Ascending aorta (tissue), 2 donors: ENCODE measurements at regions not wholly inside any gene's neighbourhood (a gene's known extent, or its start where the extent isn't known, plus 50 kb on each side); places are given as distances from the start of the nearest gene placed in this dataset.

Experiments used
- DNase-seq, 2 donors: peaks; one replicate each; pipeline ENCODE4 v3.0.0-alpha.2; 2019; ENCODE audit warnings: low spot score in 2 of 2
- H3K27ac ChIP-seq, 2 donors: fragments of 200-600 bp; sonication (generic); one replicate each; pipeline ENCODE4 v1.5.1; 2016 to 2017; ENCODE audit warnings: mild to moderate bottlenecking in 1 of 2
- H3K27me3 ChIP-seq: fragments of 200-600 bp; sonication (generic); one replicate; pipeline ENCODE4 v1.5.1; 2017
- H3K36me3 ChIP-seq, 2 donors: fragments of 200-600 bp; sonication (generic); one replicate each; pipeline ENCODE4 v1.5.1; 2016
- H3K4me1 ChIP-seq, 2 donors: fragments of 200-600 bp; sonication (generic); one replicate each; pipeline ENCODE4 v1.5.1; 2016 to 2017; ENCODE audit warnings: mild to moderate bottlenecking in 1 of 2
- H3K4me3 ChIP-seq, 2 donors: fragments of 200-600 bp; sonication (generic); one replicate each; pipeline ENCODE4 v1.5.1; 2016 to 2017; ENCODE audit warnings: mild to moderate bottlenecking in 1 of 2
- H3K9me3 ChIP-seq, 2 donors: fragments of 200-600 bp; sonication (generic); one replicate each; pipeline ENCODE4 v1.5.1; 2016
- intact Hi-C: fragments of 100-400 bp; cut with DNase I; formaldehyde crosslinking; loops from one replicate; pipeline ENCODE4 v1.15.1; 2023
- TF ChIP-seq, protein P1 (sequence below), 3 experiments: fragments of 200-600 bp in 2 of 3; fragments of 450-650 bp in 1 of 3; sonication (generic) in 2 of 3; IDR thresholded peaks; one replicate each; pipeline ENCODE4 v1.5.1; 2016 to 2019; ENCODE audit warnings: antibody characterized with exemption in 3 of 3, mild to moderate bottlenecking in 1 of 3, moderate library complexity in 1 of 3

DNA sequence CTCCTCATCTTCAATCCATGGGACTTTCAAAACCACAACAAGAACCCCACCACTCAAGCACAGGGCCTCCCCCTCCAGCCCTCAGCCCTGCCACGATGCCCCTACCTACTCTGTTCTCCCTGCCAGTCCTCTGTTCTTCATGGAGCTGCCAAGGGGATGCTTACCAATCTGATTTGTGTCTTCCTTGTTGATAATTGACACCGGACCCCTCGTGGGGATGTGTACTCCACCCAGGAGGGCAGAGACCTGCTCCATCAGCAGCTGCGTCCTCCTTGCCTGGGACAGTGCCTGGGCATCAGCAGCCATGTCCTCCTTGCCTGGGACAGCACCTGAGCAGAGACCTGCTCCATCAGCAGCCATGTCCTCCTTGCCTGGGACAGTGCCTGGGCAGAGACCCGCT, 1489.2 kb downstream of the TBC1D22A start:
- Histone ChIP-seq H3K4me1 (no peaks in the 10 kb centered on the region), H3K27me3 (no peaks in the 10 kb centered on the region), H3K9me3 (no peaks in the 10 kb centered on the region), H3K4me3 (no peak overlapping the region), H3K36me3 (no peaks in the 10 kb centered on the region), H3K27ac (no peak overlapping the region)
- intact Hi-C loops: no loop called here
- DNase-seq: no peak
- TF ChIP-seq, protein P1, sequence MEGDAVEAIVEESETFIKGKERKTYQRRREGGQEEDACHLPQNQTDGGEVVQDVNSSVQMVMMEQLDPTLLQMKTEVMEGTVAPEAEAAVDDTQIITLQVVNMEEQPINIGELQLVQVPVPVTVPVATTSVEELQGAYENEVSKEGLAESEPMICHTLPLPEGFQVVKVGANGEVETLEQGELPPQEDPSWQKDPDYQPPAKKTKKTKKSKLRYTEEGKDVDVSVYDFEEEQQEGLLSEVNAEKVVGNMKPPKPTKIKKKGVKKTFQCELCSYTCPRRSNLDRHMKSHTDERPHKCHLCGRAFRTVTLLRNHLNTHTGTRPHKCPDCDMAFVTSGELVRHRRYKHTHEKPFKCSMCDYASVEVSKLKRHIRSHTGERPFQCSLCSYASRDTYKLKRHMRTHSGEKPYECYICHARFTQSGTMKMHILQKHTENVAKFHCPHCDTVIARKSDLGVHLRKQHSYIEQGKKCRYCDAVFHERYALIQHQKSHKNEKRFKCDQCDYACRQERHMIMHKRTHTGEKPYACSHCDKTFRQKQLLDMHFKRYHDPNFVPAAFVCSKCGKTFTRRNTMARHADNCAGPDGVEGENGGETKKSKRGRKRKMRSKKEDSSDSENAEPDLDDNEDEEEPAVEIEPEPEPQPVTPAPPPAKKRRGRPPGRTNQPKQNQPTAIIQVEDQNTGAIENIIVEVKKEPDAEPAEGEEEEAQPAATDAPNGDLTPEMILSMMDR (IDR thresholded peaks at IDR 0.05): no peak

DNA sequence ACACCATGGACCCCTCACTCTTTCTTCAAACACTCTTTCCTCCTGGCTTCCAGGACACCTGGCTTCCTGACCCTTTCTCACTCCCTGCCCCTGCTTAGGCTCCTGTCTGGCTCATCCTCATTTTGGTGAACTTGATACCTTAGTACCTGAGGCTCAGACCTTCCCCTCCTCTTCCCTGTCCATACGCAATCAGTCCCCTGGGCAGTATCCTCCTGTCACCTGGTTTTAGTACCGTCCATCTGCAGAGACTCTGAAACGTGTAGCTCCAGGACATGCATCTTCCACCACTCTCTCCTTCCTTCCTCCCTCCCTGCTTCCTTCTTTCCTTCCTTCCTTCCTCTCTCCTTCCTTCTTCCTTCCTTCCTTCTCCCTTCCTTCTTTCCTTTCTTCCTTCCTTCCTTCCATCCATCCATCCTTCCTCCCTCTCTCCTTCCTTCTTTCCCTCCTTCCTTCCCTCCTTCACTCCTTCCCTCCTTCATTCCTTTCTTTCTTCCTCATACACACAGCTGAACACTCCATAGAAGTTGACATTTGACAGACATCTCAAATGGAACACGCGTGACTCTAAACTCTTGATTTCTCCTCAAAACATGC, 1488.6 kb downstream of the TBC1D22A start:
- Histone ChIP-seq H3K4me3 (no peak overlapping the region), H3K9me3 (no peaks in the 10 kb centered on the region), H3K27ac (no peak overlapping the region), H3K27me3 (no peaks in the 10 kb centered on the region), H3K36me3 (no peaks in the 10 kb centered on the region), H3K4me1 (no peaks in the 10 kb centered on the region)
- intact Hi-C loops: no loop called here
- TF ChIP-seq, protein P1 (IDR thresholded peaks at IDR 0.05): no peak
- no peak for DNase-seq

DNA sequence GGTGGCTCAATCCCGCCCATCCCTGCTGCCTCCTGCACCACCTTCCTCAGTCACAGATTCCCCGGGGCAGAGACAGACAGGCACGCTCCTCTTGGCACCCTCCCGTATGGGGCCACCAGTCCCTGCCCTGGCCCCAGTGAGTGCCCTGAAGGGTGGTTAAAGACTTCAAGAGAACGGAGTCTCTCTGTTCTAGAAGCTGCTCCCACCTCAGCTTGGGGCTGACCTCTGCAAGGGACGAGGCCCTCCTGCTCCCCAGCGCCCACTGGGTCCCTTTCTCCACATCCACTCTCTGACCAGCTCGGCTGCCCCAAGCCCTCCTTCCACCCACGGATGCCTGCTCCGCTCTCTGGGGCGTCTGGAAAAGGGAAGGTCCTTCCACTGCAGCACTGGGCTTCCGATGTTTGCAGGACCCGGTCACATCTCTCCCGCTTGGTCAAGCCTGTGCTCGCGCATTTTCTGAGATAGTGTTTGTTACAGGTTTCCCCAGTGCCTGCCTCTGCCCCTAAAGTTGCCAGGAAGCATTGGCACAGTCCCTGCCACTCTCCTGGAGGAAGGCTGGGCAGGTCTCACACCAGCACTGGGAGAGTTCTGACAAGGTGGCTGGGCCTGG, 1487.9 kb downstream of the TBC1D22A start:
- H3K4me1 ChIP-seq: no peaks in the 10 kb centered on the region
- intact Hi-C loops: no loop called here
- H3K36me3 ChIP-seq: no peaks in the 10 kb centered on the region
- H3K9me3 ChIP-seq: no peaks in the 10 kb centered on the region
- no peak overlapping the region for H3K27ac ChIP-seq
- TF ChIP-seq, protein P1 (IDR thresholded peaks at IDR 0.05): no peak
- no peak for DNase-seq
- no peaks in the 10 kb centered on the region for H3K27me3 ChIP-seq
- no peak overlapping the region for H3K4me3 ChIP-seq

DNA sequence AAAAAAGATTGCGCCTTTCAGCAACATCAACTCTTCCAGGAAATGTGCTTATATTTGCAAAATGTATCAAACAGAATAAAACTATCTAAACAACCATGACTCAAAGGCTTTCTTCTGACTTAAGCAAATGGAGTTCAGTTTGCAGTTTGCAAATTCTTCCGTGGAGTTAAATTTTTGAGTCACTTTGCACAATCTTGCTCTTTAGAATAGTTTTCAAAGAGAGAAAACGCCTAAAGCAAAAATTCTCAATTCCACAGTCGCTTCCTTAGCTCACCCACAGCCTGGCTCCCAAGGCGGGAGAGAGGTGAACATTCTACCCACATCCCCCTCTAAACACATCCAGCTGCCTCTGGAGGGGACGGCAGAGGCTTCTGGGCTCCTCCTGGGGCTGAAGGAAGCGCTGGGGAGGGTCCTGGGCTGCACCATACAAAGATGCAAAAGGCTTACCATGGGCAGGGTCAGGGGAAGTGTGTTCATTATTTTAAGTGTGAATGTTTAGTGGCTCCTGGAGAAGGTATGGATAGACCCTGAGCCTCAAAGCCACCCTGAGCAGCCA, 1487.3 kb downstream of the TBC1D22A start:
- intact Hi-C loops: no loop called here
- Histone ChIP-seq H3K36me3 (no peaks in the 10 kb centered on the region), H3K27me3 (no peaks in the 10 kb centered on the region), H3K4me3 (no peak overlapping the region), H3K9me3 (no peaks in the 10 kb centered on the region), H3K27ac (no peak overlapping the region), H3K4me1 (no peaks in the 10 kb centered on the region)
- TF ChIP-seq, protein P1 (IDR thresholded peaks at IDR 0.05): no peak
- DNase-seq: no peak

DNA sequence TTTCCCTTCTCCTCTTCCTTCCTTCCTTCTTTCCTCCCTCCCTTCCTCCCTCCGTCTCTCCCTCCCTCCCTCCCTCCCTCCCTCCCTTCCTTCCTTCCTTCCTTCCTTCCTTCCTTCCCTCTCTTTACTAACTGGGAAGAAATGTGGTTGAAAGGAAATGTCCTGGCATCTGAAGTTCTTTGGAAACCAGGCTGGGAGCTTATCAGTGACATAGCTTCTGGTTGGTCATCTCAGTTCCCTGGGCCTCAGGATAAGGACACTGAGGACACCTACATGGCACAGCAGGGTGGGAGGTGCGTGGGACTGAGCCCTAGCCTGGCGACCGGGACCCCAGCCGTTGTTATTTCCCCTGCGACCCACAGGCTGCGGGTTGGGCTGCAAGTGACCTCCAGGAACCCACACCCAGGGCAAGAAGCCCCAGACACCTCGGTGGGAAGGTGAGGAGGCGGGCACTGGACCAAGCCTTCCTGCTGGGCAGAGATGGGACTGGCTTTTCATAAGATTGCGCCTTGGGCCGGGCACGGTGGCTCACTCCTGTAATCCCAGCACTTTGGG, 1486.5 kb downstream of the TBC1D22A start:
- DNase-seq: no peak
- Histone ChIP-seq H3K4me3 (no peak overlapping the region), H3K4me1 (no peaks in the 10 kb centered on the region), H3K27me3 (no peaks in the 10 kb centered on the region), H3K27ac (no peak overlapping the region), H3K9me3 (no peaks in the 10 kb centered on the region), H3K36me3 (no peaks in the 10 kb centered on the region)
- intact Hi-C loops: no loop called here
- TF ChIP-seq, protein P1 (IDR thresholded peaks at IDR 0.05): no peak
